Fibroblast of lung (primary cell): ENCODE measurements at regions not wholly inside any gene's neighbourhood (a gene's known extent, or its start where the extent isn't known, plus 50 kb on each side); places are given as distances from the start of the nearest gene placed in this dataset.

ENCODE experiments used
- DNase-seq, 2 donors: peaks; one replicate each; pipeline versions ENCODE4 v3.0.0 to v3.0.0-alpha.2; 2010; ENCODE audit warnings: low read depth in 2 of 2
- H2AFZ ChIP-seq: 2 replicates; pipeline ENCODE4 v1.5.1; 2012; ENCODE audit warnings: low read length, control low read depth, inconsistent platforms
- H3K27ac ChIP-seq: 2 replicates; pipeline ENCODE4 v1.5.1; 2011; ENCODE audit warnings: low read length, control low read depth; ENCODE audit not compliant: insufficient read depth
- H3K27me3 ChIP-seq: 2 replicates; pipeline ENCODE4 v1.5.1; 2011; ENCODE audit warnings: mild to moderate bottlenecking, low read length; ENCODE audit not compliant: control insufficient read depth, insufficient read depth
- H3K36me3 ChIP-seq: 2 replicates; pipeline ENCODE4 v1.5.1; 2011; ENCODE audit warnings: low read length; ENCODE audit not compliant: control insufficient read depth, insufficient read depth
- H3K4me1 ChIP-seq: 2 replicates; pipeline ENCODE4 v1.5.1; 2011; ENCODE audit warnings: low read length; ENCODE audit not compliant: control insufficient read depth, insufficient read depth; ENCODE audit errors: extremely low read depth
- H3K4me2 ChIP-seq: 2 replicates; pipeline ENCODE4 v1.5.1; 2011; ENCODE audit warnings: low read length, control low read depth; ENCODE audit not compliant: insufficient read depth; ENCODE audit errors: extremely low read depth
- H3K4me3 ChIP-seq, 4 experiments: fragments of 200-600 bp in 1 of 4; sonication (generic) in 1 of 4; replicated peaks in 1 of 4; 2 replicates each; pipeline ENCODE4 v1.5.1; 2011 to 2016; ENCODE audit warnings: low read length in 4 of 4, low read depth in 3 of 4, mild to moderate bottlenecking in 3 of 4, control low read depth in 2 of 4, inconsistent platforms in 1 of 4, mixed read lengths in 1 of 4; ENCODE audit not compliant: insufficient read depth in 1 of 4; ENCODE audit errors: control extremely low read depth in 1 of 4
- H3K79me2 ChIP-seq: 2 replicates; pipeline ENCODE4 v1.5.1; 2012; ENCODE audit warnings: mild to moderate bottlenecking, low read length, inconsistent platforms; ENCODE audit not compliant: control insufficient read depth, insufficient read depth
- H3K9ac ChIP-seq: 2 replicates; pipeline ENCODE4 v1.5.1; 2011; ENCODE audit warnings: mild to moderate bottlenecking, low read length, control low read depth; ENCODE audit not compliant: insufficient read depth
- H3K9me3 ChIP-seq: 2 replicates; pipeline ENCODE4 v1.5.1; 2012; ENCODE audit warnings: low read depth, low read length; ENCODE audit not compliant: control insufficient read depth, insufficient read depth
- H4K20me1 ChIP-seq: 2 replicates; pipeline ENCODE4 v1.5.1; 2011; ENCODE audit warnings: low read length; ENCODE audit not compliant: control insufficient read depth, insufficient read depth; ENCODE audit errors: extremely low read depth
- CTCF ChIP-seq, 2 donors: IDR thresholded peaks in 1 of 2; conservative IDR thresholded peaks in 1 of 2; 1 replicate in 1 of 2; 2 replicates in 1 of 2; pipeline ENCODE4 v1.5.1; 2011 to 2012; ENCODE audit warnings: low read length in 2 of 2, control low read depth in 1 of 2, inconsistent platforms in 1 of 2, low read depth in 1 of 2, mild to moderate bottlenecking in 1 of 2
- EZH2 ChIP-seq: IDR thresholded peaks from 2 replicates; pipeline ENCODE4 v1.5.1; 2012; ENCODE audit warnings: low read length, control low read depth, mild to moderate bottlenecking; ENCODE audit errors: missing control alignments

GRCh38 chr17:79536212-79536840 lies 74.5 kb downstream of the RBFOX3 start:
- H3K4me3 ChIP-seq: no peak overlapping the region
- no peak overlapping the region for H3K4me2 ChIP-seq
- H3K27me3 ChIP-seq: no peaks in the 10 kb centered on the region
- no peak overlapping the region for H3K9ac ChIP-seq
- H3K36me3 ChIP-seq: no peaks in the 10 kb centered on the region
- no peaks in the 10 kb centered on the region for H3K4me1 ChIP-seq
- DNase-seq: no peak
- no peaks in the 10 kb centered on the region for H3K9me3 ChIP-seq
- H4K20me1 ChIP-seq: no peaks in the 10 kb centered on the region
- no peaks in the 10 kb centered on the region for H3K79me2 ChIP-seq
- H3K27ac ChIP-seq: no peak overlapping the region
- H2AFZ ChIP-seq: no peak overlapping the region
- TF ChIP-seq EZH2 (no peak), CTCF (conservative IDR thresholded peaks at IDR 0.05 in 1 of 2, IDR thresholded peaks at IDR 0.05 in 1 of 2; ENCODE audit: low read depth in 1 of 2, low read length in 2 of 2) (no peak)

- H3K79me2 ChIP-seq: no peaks in the 10 kb centered on the region
- H3K27me3 ChIP-seq: no peaks in the 10 kb centered on the region
- no peak overlapping the region for H3K4me3 ChIP-seq
- no peak for DNase-seq
- H3K4me2 ChIP-seq: no peak overlapping the region
- no peaks in the 10 kb centered on the region for H4K20me1 ChIP-seq
- H3K27ac ChIP-seq: no peak overlapping the region
- no peak overlapping the region for H3K9ac ChIP-seq
- no peaks in the 10 kb centered on the region for H3K9me3 ChIP-seq
- H2AFZ ChIP-seq: no peak overlapping the region
- H3K36me3 ChIP-seq: no peaks in the 10 kb centered on the region
- no peaks in the 10 kb centered on the region for H3K4me1 ChIP-seq
- TF ChIP-seq EZH2 (no peak), CTCF (conservative IDR thresholded peaks at IDR 0.05 in 1 of 2, IDR thresholded peaks at IDR 0.05 in 1 of 2; ENCODE audit: low read depth in 1 of 2, low read length in 2 of 2) (no peak)
Observed at GRCh38 chr17:79535728-79536025, 75.2 kb downstream of the RBFOX3 start.

DNA sequence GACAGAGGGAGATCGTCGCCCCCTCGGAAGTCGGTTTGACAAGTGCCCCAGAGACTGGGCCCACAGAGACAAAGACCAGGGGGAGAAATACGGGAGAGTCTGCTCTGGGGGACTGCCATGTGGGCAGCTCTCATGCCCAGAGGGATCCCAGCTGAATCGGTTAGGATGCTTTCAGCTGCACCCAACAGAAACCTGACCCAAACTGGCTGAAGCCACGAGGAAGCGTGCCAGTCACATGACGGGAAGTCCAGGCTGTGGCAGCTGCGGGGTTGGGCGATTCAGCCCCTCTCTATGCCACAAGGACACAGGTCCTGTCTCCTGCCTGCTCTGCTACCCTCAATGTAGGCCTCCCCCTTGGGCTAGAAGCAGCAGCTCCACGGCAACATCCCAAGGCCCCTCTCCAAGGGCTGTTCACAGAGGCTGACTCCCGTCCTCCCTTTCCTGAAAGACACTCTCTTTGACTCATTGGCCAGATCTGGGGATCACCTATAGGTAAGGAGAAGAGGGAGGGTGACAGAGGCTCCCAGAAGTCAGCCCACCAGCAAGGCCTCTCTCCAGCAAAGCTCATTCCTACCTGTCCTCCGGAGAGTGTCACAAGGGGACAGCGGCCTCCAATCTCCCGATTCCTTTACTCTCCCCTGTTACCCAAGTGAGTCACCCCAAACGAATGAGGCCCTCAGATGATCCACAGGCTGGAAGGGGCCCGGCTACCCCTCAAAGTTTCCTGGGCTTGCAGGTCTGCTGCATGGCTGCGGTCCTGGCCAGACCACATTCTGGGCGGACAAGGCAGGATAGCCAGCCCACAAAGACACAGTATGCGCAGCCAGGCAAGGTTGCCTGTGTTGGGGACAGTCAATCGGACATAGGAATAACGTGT lies 75.8 kb downstream of the RBFOX3 start:
- no peaks in the 10 kb centered on the region for H3K27me3 ChIP-seq
- TF ChIP-seq CTCF (conservative IDR thresholded peaks at IDR 0.05 in 1 of 2, IDR thresholded peaks at IDR 0.05 in 1 of 2; ENCODE audit: low read depth in 1 of 2, low read length in 2 of 2) (no peak), EZH2 (no peak)
- DNase-seq: no peak
- no peaks in the 10 kb centered on the region for H3K4me1 ChIP-seq
- H3K27ac ChIP-seq: no peak overlapping the region
- H3K9ac ChIP-seq: no peak overlapping the region
- no peaks in the 10 kb centered on the region for H3K9me3 ChIP-seq
- no peak overlapping the region for H3K4me2 ChIP-seq
- no peak overlapping the region for H2AFZ ChIP-seq
- H3K79me2 ChIP-seq: no peaks in the 10 kb centered on the region
- no peaks in the 10 kb centered on the region for H4K20me1 ChIP-seq
- no peaks in the 10 kb centered on the region for H3K36me3 ChIP-seq
- H3K4me3 ChIP-seq: no peak overlapping the region
